ENCODE measurements at regions not wholly inside any gene's neighbourhood (a gene's known extent, or its start where the extent isn't known, plus 50 kb on each side); places are given as distances from the start of the nearest gene placed in this dataset.

GRCh38 chr6:5840734-5841390 lies 165.9 kb downstream of the NRN1 start:
- H3K9ac ChIP-seq (ENCODE audit: insufficient read depth in 1 of 2, low read depth in 2 of 2, low read length in 2 of 2) = no peak overlapping the region
- H3K4me1 ChIP-seq (replicated peaks in 1 of 2; ENCODE audit: control insufficient read depth in 2 of 2, insufficient read depth in 2 of 2, low read length in 2 of 2) = no peaks in the 10 kb centered on the region
- ChIA-PET CTCF (ENCODE audit: low intra/inter-chr PET ratio) (no interaction called here), POLR2A (interaction anchor here (0.6 kb wide), 4 partner anchors 10 to 1901 kb away, joined by 3 to 6 read pairs (median 3); no protein-coding TSS in a partner anchor)
- H3K9me3 ChIP-seq (replicated peaks; ENCODE audit: control insufficient read depth, insufficient read depth, low read depth, low read length) = no peaks in the 10 kb centered on the region
- H3K27ac ChIP-seq (ENCODE audit: extremely low read depth, low read depth, low read length) = no peak overlapping the region
- no peaks in the 10 kb centered on the region for H3K36me3 ChIP-seq (ENCODE audit: control insufficient read depth, insufficient read depth, low read length)
- TF ChIP-seq ZNF224 (CRISPR knock-in tag; IDR thresholded peaks at IDR 0.05) (no peak), RFX1 (IDR thresholded peaks at IDR 0.05) (peak; percentile 22)
- H2AFZ ChIP-seq (ENCODE audit: low read depth, low read length) = no peak overlapping the region
- H3K27me3 ChIP-seq (ENCODE audit: control insufficient read depth in 2 of 2, insufficient read depth in 2 of 2, low read length in 2 of 2) = peaks cover 6 to 30% of the 10 kb centered on the region in 2 experiments; a peak in 4 of 5 replicates
- H3K9me1 ChIP-seq (ENCODE audit: control insufficient read depth, insufficient read depth, low read length) = no peaks in the 10 kb centered on the region
- H3K4me2 ChIP-seq (ENCODE audit: insufficient read depth, low read length) = no peak overlapping the region
- no peak for DNase-seq (ENCODE audit: extremely low read depth in 1 of 4, low spot score in 3 of 4)
- H3K4me3 ChIP-seq = no peak overlapping the region
- no peaks in the 10 kb centered on the region for H3K79me2 ChIP-seq (ENCODE audit: control insufficient read depth, insufficient read depth, low read length)
- FAIRE-seq = no peak
- no peak for ATAC-seq
- BruUV-seq (replicated peaks) = no TSS peak
- intact Hi-C loops (cut with micrococcal nuclease) (no loop called here), in situ Hi-C loops (cut with MboI) (no loop called here)
- no peaks in the 10 kb centered on the region for H4K20me1 ChIP-seq (replicated peaks; ENCODE audit: control insufficient read depth, insufficient read depth, low read length)
- 1% methylated on average over 8 of the region's 8 CpGs for WGBS (ENCODE audit: insufficient coverage, low coverage, missing lambda C conversion rate)

- no TSS peak for BruUV-seq (replicated peaks)
- Histone ChIP-seq H4K20me1 (replicated peaks; ENCODE audit: control insufficient read depth, insufficient read depth, low read length) (no peaks in the 10 kb centered on the region), H3K9me1 (ENCODE audit: control insufficient read depth, insufficient read depth, low read length) (no peaks in the 10 kb centered on the region), H3K4me1 (replicated peaks in 1 of 2; ENCODE audit: control insufficient read depth in 2 of 2, insufficient read depth in 2 of 2, low read length in 2 of 2) (no peaks in the 10 kb centered on the region), H3K27me3 (ENCODE audit: control insufficient read depth in 2 of 2, insufficient read depth in 2 of 2, low read length in 2 of 2) (peaks cover 6 to 38% of the 10 kb centered on the region in 2 experiments; a peak in 4 of 5 replicates), H3K4me2 (ENCODE audit: insufficient read depth, low read length) (no peak overlapping the region), H3K79me2 (ENCODE audit: control insufficient read depth, insufficient read depth, low read length) (no peaks in the 10 kb centered on the region), H3K9me3 (replicated peaks; ENCODE audit: control insufficient read depth, insufficient read depth, low read depth, low read length) (no peaks in the 10 kb centered on the region), H2AFZ (ENCODE audit: low read depth, low read length) (no peak overlapping the region), H3K27ac (ENCODE audit: extremely low read depth, low read depth, low read length) (no peak overlapping the region), H3K4me3 (no peak overlapping the region), H3K9ac (ENCODE audit: insufficient read depth in 1 of 2, low read depth in 2 of 2, low read length in 2 of 2) (no peak overlapping the region), H3K36me3 (ENCODE audit: control insufficient read depth, insufficient read depth, low read length) (no peaks in the 10 kb centered on the region)
- WGBS (ENCODE audit: insufficient coverage, low coverage, missing lambda C conversion rate) = under 1% methylated on average over 8 of the region's 8 CpGs
- in situ Hi-C loops (cut with MboI) = no loop called here
- intact Hi-C loops (cut with micrococcal nuclease) = no loop called here
- no peak for DNase-seq (ENCODE audit: extremely low read depth in 1 of 4, low spot score in 3 of 4)
- FAIRE-seq = no peak
- TF ChIP-seq TCF7 (IDR thresholded peaks at IDR 0.05; ENCODE audit: borderline replicate concordance) = no peak
- peak; percentile 55; the same call in 1 of the 2 replicates for TF ChIP-seq ZEB2 (IDR thresholded peaks at IDR 0.05)
- CTCF ChIA-PET (ENCODE audit: low intra/inter-chr PET ratio) = interaction anchor here (0.6 kb wide), 1 partner anchor 364 kb away, joined by 4 read pairs; no protein-coding TSS in a partner anchor
- POLR2A ChIA-PET = no interaction called here
- no peak; the same call in 2 of the 3 replicates for ATAC-seq
Measured at GRCh38 chr6:5838656-5839396, 167.9 kb downstream of the NRN1 start.

Measured in K562 (cell line).